ENCODE measurements at regions not wholly inside any gene's neighbourhood (a gene's known extent, or its start where the extent isn't known, plus 50 kb on each side); places are given as distances from the start of the nearest gene placed in this dataset.

GRCh38 chr1:232438476-232438875 lies 191.5 kb downstream of the SIPA1L2 start:
- TF ChIP-seq SUZ12 (IDR thresholded peaks at IDR 0.05): no peak
- TF ChIP-seq HDGF (IDR thresholded peaks at IDR 0.05; ENCODE audit: borderline replicate concordance): no peak
- TF ChIP-seq, protein P1, sequence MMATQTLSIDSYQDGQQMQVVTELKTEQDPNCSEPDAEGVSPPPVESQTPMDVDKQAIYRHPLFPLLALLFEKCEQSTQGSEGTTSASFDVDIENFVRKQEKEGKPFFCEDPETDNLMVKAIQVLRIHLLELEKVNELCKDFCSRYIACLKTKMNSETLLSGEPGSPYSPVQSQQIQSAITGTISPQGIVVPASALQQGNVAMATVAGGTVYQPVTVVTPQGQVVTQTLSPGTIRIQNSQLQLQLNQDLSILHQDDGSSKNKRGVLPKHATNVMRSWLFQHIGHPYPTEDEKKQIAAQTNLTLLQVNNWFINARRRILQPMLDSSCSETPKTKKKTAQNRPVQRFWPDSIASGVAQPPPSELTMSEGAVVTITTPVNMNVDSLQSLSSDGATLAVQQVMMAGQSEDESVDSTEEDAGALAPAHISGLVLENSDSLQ (IDR thresholded peaks at IDR 0.05): no peak
- no peak for TF ChIP-seq TARDBP (IDR thresholded peaks at IDR 0.05)
- TF ChIP-seq BHLHE40 (IDR thresholded peaks at IDR 0.05; ENCODE audit: borderline replicate concordance): no peak
- TF ChIP-seq FOXM1 (IDR thresholded peaks at IDR 0.05; ENCODE audit: borderline replicate concordance): no peak
- no peak for TF ChIP-seq CTBP1 (IDR thresholded peaks at IDR 0.05; ENCODE audit: borderline replicate concordance)
- TF ChIP-seq ELF4 (IDR thresholded peaks at IDR 0.05): no peak
- no peak for TF ChIP-seq ZNF384 (IDR thresholded peaks at IDR 0.05)
- TF ChIP-seq LEF1 (IDR thresholded peaks at IDR 0.05; ENCODE audit: borderline replicate concordance): no peak
- TF ChIP-seq ARNT (IDR thresholded peaks at IDR 0.05): no peak
- TF ChIP-seq FOXK2 (IDR thresholded peaks at IDR 0.05): no peak
- DNase-seq (ENCODE audit: extremely low spot score): no peak
- POLR2A ChIA-PET: no interaction called here
- CTCF ChIA-PET: no interaction called here

DNA sequence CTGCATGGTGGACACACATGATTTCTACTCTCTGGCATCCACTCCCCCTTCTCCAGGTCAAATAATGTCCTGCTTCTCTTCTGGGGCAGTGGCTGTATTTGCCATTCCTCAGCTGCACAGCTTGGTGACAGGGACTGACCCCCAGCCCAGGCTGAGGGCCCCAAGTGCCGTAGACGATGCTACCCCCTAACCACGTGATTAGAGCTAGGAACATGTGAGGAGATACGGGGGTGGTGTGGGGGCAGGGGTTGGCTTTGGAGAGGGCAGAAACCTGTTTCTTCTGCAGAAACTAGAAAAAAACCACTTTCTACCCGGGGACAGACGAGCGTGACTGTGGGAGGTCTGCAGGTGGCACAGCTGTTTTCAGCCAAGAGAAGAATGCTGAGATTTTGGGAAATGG lies 192.4 kb downstream of the SIPA1L2 start:
- POLR2A ChIA-PET: no interaction called here
- CTCF ChIA-PET: no interaction called here
- no peak for DNase-seq (ENCODE audit: extremely low spot score)
- TF ChIP-seq NFRKB (IDR thresholded peaks at IDR 0.05): no peak
- TF ChIP-seq CTBP1 (IDR thresholded peaks at IDR 0.05; ENCODE audit: borderline replicate concordance): no peak
- no peak for TF ChIP-seq BHLHE40 (IDR thresholded peaks at IDR 0.05; ENCODE audit: borderline replicate concordance)

GRCh38 chr1:232435729-232436128 lies 194.2 kb downstream of the SIPA1L2 start:
- POLR2A ChIA-PET: no interaction called here
- CTCF ChIA-PET: no interaction called here
- no peak for DNase-seq (ENCODE audit: extremely low spot score)
- TF ChIP-seq ELF4 (IDR thresholded peaks at IDR 0.05) (no peak), FOXM1 (IDR thresholded peaks at IDR 0.05; ENCODE audit: borderline replicate concordance) (no peak), FOXK2 (IDR thresholded peaks at IDR 0.05) (no peak), L3MBTL2 (conservative IDR thresholded peaks at IDR 0.05) (no peak), LEF1 (IDR thresholded peaks at IDR 0.05; ENCODE audit: borderline replicate concordance) (no peak), BHLHE40 (IDR thresholded peaks at IDR 0.05; ENCODE audit: borderline replicate concordance) (no peak)
- TF ChIP-seq, protein P1 (IDR thresholded peaks at IDR 0.05): no peak

GRCh38 chr1:232432313-232432712 lies 197.6 kb downstream of the SIPA1L2 start:
- TF ChIP-seq NFRKB (IDR thresholded peaks at IDR 0.05) (no peak), TARDBP (IDR thresholded peaks at IDR 0.05) (no peak)
- ChIA-PET POLR2A (no interaction called here), CTCF (no interaction called here)
- DNase-seq (ENCODE audit: extremely low spot score): no peak

- POLR2A ChIA-PET: no interaction called here
- TF ChIP-seq LEF1 (IDR thresholded peaks at IDR 0.05; ENCODE audit: borderline replicate concordance) (no peak), SP1 (IDR thresholded peaks at IDR 0.05) (no peak), SUZ12 (IDR thresholded peaks at IDR 0.05) (no peak), CTBP1 (IDR thresholded peaks at IDR 0.05; ENCODE audit: borderline replicate concordance) (no peak), TARDBP (IDR thresholded peaks at IDR 0.05) (no peak), L3MBTL2 (conservative IDR thresholded peaks at IDR 0.05) (no peak), NFRKB (IDR thresholded peaks at IDR 0.05) (no peak), ARNT (IDR thresholded peaks at IDR 0.05) (no peak), FOXK2 (IDR thresholded peaks at IDR 0.05) (no peak), ELF4 (IDR thresholded peaks at IDR 0.05) (no peak), BHLHE40 (IDR thresholded peaks at IDR 0.05; ENCODE audit: borderline replicate concordance) (no peak), FOXM1 (IDR thresholded peaks at IDR 0.05; ENCODE audit: borderline replicate concordance) (no peak)
- TF ChIP-seq, protein P1 (IDR thresholded peaks at IDR 0.05): no peak
- CTCF ChIA-PET: no interaction called here
- no peak for DNase-seq (ENCODE audit: extremely low spot score)
These were observed 198.2 kb downstream of the SIPA1L2 start for GRCh38 chr1:232431748-232432147.

GRCh38 chr1:232431326-232431725 lies 198.6 kb downstream of the SIPA1L2 start:
- TF ChIP-seq HDGF (IDR thresholded peaks at IDR 0.05; ENCODE audit: borderline replicate concordance): no peak
- TF ChIP-seq SUZ12 (IDR thresholded peaks at IDR 0.05): no peak
- no peak for TF ChIP-seq FOXM1 (IDR thresholded peaks at IDR 0.05; ENCODE audit: borderline replicate concordance)
- no peak for TF ChIP-seq NFRKB (IDR thresholded peaks at IDR 0.05)
- no peak for TF ChIP-seq LEF1 (IDR thresholded peaks at IDR 0.05; ENCODE audit: borderline replicate concordance)
- TF ChIP-seq BHLHE40 (IDR thresholded peaks at IDR 0.05; ENCODE audit: borderline replicate concordance): no peak
- no peak for TF ChIP-seq SP1 (IDR thresholded peaks at IDR 0.05)
- TF ChIP-seq ARNT (IDR thresholded peaks at IDR 0.05): no peak
- TF ChIP-seq L3MBTL2 (conservative IDR thresholded peaks at IDR 0.05): no peak
- no peak for DNase-seq (ENCODE audit: extremely low spot score)
- CTCF ChIA-PET: no interaction called here
- POLR2A ChIA-PET: no interaction called here

GRCh38 chr1:232430467-232430866 lies 199.5 kb downstream of the SIPA1L2 start:
- POLR2A ChIA-PET: no interaction called here
- TF ChIP-seq TARDBP (IDR thresholded peaks at IDR 0.05) (no peak), ZNF384 (IDR thresholded peaks at IDR 0.05) (no peak), HDGF (IDR thresholded peaks at IDR 0.05; ENCODE audit: borderline replicate concordance) (no peak), ARNT (IDR thresholded peaks at IDR 0.05) (no peak), FOXK2 (IDR thresholded peaks at IDR 0.05) (no peak), FOXA1 (IDR thresholded peaks at IDR 0.05) (no peak)
- CTCF ChIA-PET: no interaction called here
- DNase-seq (ENCODE audit: extremely low spot score): no peak
